Glutamatergic neuron (in vitro differentiated cells): ENCODE measurements at regions not wholly inside any gene's neighbourhood (a gene's known extent, or its start where the extent isn't known, plus 50 kb on each side); places are given as distances from the start of the nearest gene placed in this dataset.
A peak's percentile ranks its signal among the peaks of the same experiment; 100 is the strongest.

Experiments
- DNase-seq: peaks from one replicate; pipeline ENCODE4 v3.0.0; 2022
- H3K27ac Mint-ChIP-seq: one replicate; pipeline ENCODE4 v1.8.0; 2020; ENCODE audit warnings: mild to moderate bottlenecking, mixed read lengths, inconsistent platforms; ENCODE audit not compliant: unreplicated experiment
- H3K27me3 Mint-ChIP-seq: one replicate; pipeline ENCODE4 v1.8.0; 2020; ENCODE audit warnings: mild to moderate bottlenecking, moderate library complexity, mixed read lengths, inconsistent platforms; ENCODE audit not compliant: unreplicated experiment
- H3K36me3 Mint-ChIP-seq: one replicate; pipeline ENCODE4 v1.8.0; 2020; ENCODE audit warnings: mild to moderate bottlenecking, mixed read lengths, inconsistent platforms; ENCODE audit not compliant: unreplicated experiment
- H3K4me1 Mint-ChIP-seq: one replicate; pipeline ENCODE4 v1.8.0; 2020; ENCODE audit warnings: mild to moderate bottlenecking, low read depth, mixed read lengths, inconsistent platforms; ENCODE audit not compliant: unreplicated experiment
- H3K4me3 Mint-ChIP-seq: one replicate; pipeline ENCODE4 v1.8.0; 2020; ENCODE audit warnings: mild to moderate bottlenecking, mixed read lengths, inconsistent platforms; ENCODE audit not compliant: unreplicated experiment
- H3K9me3 Mint-ChIP-seq: one replicate; pipeline ENCODE4 v1.8.0; 2020; ENCODE audit warnings: mild to moderate bottlenecking, moderate library complexity, mixed read lengths, inconsistent platforms; ENCODE audit not compliant: unreplicated experiment
- TF ChIP-seq, protein P1 (sequence below): fragments of 200-600 bp; sonication (generic); IDR thresholded peaks from one replicate; pipeline ENCODE4 v1.5.0; 2021; ENCODE audit not compliant: partially characterized antibody, unreplicated experiment

DNA sequence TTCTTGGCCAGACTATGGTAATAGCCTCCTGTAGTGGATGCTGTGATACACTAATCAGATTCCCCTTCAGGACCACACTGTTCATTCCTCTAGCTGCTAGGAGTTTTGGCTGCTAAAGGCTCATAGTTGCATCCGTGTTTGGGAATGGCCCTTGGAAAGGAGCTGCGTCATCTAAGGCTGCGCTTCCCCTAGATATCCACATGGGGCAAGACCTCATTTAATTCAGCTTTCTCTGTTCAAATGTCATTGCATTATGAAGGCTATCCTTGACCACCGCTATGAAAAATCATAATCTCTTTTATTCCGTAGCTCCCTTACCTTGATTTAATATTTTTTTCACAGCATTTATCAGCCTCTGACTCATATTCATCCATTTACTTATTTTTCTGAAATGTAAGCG is 258.3 kb upstream of the NR4A3 start:
- no peak for DNase-seq
- Mint-ChIP-seq H3K9me3 (no peaks in the 10 kb centered on the region), H3K4me1 (peaks cover 6% of the 10 kb centered on the region), H3K4me3 (no peak overlapping the region), H3K36me3 (no peaks in the 10 kb centered on the region), H3K27me3 (peaks cover 1% of the 10 kb centered on the region), H3K27ac (no peak overlapping the region)
- TF ChIP-seq, protein P1, sequence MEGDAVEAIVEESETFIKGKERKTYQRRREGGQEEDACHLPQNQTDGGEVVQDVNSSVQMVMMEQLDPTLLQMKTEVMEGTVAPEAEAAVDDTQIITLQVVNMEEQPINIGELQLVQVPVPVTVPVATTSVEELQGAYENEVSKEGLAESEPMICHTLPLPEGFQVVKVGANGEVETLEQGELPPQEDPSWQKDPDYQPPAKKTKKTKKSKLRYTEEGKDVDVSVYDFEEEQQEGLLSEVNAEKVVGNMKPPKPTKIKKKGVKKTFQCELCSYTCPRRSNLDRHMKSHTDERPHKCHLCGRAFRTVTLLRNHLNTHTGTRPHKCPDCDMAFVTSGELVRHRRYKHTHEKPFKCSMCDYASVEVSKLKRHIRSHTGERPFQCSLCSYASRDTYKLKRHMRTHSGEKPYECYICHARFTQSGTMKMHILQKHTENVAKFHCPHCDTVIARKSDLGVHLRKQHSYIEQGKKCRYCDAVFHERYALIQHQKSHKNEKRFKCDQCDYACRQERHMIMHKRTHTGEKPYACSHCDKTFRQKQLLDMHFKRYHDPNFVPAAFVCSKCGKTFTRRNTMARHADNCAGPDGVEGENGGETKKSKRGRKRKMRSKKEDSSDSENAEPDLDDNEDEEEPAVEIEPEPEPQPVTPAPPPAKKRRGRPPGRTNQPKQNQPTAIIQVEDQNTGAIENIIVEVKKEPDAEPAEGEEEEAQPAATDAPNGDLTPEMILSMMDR = peak; percentile 29

DNA sequence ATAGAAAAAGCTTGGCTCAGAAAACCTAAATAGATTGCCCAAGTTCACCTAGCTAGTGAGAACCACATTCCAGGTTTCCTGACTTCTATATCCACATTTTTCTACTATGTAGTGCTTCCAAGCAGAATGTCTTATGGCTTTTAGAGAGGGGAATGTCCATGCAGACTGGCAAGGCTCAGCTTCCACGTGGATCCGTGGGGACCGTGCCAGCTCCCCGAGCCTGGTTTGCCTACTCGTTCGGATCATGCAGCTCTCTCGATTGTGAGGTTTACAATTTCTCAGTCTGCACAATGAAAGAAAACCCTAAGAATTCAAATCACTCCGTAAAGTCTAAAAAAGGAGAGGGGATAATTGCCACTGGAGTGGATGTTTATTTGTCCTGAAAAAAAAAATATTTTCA is 256.5 kb upstream of the NR4A3 start:
- TF ChIP-seq, protein P1 = no peak
- H3K4me3 Mint-ChIP-seq = no peak overlapping the region
- no peaks in the 10 kb centered on the region for H3K36me3 Mint-ChIP-seq
- H3K9me3 Mint-ChIP-seq = no peaks in the 10 kb centered on the region
- no peak overlapping the region for H3K27ac Mint-ChIP-seq
- H3K4me1 Mint-ChIP-seq = peaks cover 6% of the 10 kb centered on the region
- H3K27me3 Mint-ChIP-seq = peaks cover 1% of the 10 kb centered on the region
- no peak for DNase-seq

DNA sequence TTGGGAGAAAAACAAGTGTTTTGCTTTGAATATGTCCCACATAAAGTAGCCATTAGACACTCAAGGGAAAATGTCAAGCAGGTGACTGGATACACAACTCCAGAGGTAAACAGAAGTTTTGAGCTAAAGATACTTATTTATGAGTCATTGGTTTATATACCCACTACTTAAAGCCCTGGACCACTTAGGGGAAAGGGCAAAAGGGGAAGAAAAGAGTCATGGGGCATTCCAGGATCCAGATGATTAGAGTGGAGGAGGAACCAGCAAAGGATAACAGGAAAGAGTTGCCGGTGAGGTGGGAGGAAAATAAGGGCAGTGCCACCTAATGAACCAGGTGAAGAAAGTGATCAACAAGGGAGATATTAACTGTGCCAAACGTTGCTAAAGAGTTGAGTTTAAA is 254.2 kb upstream of the NR4A3 start:
- Mint-ChIP-seq H3K9me3 (no peaks in the 10 kb centered on the region), H3K27ac (no peak overlapping the region), H3K27me3 (peaks cover 1% of the 10 kb centered on the region), H3K4me3 (no peak overlapping the region), H3K36me3 (no peaks in the 10 kb centered on the region), H3K4me1 (peaks cover 6% of the 10 kb centered on the region)
- DNase-seq = no peak
- TF ChIP-seq, protein P1 = no peak

DNA sequence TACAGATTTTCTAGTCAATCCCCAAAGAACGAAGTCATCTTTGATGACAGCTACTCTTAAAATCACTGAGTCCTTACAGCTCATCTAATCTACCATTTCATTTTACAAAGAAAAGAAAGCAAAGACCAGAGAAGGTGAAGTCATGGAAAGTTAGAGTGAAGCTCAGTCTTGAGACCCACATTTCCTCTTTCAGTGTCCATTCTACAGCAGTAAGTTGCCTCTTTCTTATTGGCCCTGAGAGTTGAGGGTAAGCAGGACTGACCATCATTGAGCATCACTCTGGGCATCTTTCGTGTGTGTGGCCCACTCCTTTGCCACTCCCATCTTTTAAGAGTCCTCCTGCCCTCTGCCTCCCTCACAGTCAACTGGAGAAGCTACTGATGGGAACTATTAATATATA is 251.8 kb upstream of the NR4A3 start:
- TF ChIP-seq, protein P1 = no peak
- no peak overlapping the region for H3K4me3 Mint-ChIP-seq
- H3K27ac Mint-ChIP-seq = no peak overlapping the region
- peaks cover 3% of the 10 kb centered on the region for H3K4me1 Mint-ChIP-seq
- peaks cover 1% of the 10 kb centered on the region for H3K27me3 Mint-ChIP-seq
- DNase-seq = no peak
- H3K36me3 Mint-ChIP-seq = no peaks in the 10 kb centered on the region
- H3K9me3 Mint-ChIP-seq = no peaks in the 10 kb centered on the region

DNA sequence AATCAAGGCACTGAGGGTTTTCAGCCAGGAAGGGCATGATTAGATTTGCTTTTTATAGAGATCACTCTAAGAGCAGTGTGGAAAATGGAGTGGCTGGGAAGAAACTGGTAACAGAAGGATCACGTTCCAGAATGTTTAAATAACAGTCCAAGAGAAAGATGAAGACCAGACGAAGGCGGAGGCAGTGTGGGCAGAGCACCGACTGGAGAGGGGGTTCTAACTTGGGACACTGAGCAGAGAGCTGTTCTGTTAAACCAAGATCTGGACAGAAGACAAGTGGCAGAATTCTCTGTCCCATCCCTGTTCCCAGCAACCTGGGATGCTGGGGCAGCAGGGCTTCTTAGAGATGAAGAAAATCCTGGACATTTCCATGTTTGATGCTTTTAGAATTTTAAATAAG is 249.1 kb upstream of the NR4A3 start:
- H3K36me3 Mint-ChIP-seq = no peaks in the 10 kb centered on the region
- H3K27me3 Mint-ChIP-seq = peaks cover 1% of the 10 kb centered on the region
- TF ChIP-seq, protein P1 = no peak
- DNase-seq = no peak
- H3K4me1 Mint-ChIP-seq = peaks cover 3% of the 10 kb centered on the region
- H3K9me3 Mint-ChIP-seq = no peaks in the 10 kb centered on the region
- H3K4me3 Mint-ChIP-seq = no peak overlapping the region
- H3K27ac Mint-ChIP-seq = no peak overlapping the region
